C4-2B (cell line): ENCODE measurements at regions not wholly inside any gene's neighbourhood (a gene's known extent, or its start where the extent isn't known, plus 50 kb on each side); places are given as distances from the start of the nearest gene placed in this dataset.

Experiments
- ZFX ChIP-seq: fragments of 450-650 bp; IDR thresholded peaks from 2 replicates; pipeline ENCODE4 v1.6.1; 2017
- TF ChIP-seq, protein P1 (sequence below): fragments of 450-650 bp; conservative IDR thresholded peaks from 2 replicates; pipeline ENCODE4 v1.5.1; 2017; ENCODE audit warnings: mild to moderate bottlenecking

DNA sequence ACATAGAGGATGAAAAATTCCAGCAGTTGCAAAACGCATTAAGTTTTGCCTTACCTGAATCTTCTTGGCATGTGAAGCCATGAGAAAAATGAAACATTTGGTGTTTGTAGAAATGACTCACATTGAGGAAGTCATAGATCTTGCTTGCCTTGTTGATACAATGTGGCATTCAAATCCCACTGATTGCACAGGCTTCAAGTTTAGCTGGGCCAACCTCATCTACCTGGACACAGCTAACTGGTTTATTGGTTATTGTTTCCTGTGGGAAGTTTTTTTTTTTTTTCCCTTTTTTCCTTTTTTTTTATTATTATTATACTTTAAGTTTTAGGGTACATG, 168.9 kb upstream of the C21orf91 start:
- TF ChIP-seq, protein P1, sequence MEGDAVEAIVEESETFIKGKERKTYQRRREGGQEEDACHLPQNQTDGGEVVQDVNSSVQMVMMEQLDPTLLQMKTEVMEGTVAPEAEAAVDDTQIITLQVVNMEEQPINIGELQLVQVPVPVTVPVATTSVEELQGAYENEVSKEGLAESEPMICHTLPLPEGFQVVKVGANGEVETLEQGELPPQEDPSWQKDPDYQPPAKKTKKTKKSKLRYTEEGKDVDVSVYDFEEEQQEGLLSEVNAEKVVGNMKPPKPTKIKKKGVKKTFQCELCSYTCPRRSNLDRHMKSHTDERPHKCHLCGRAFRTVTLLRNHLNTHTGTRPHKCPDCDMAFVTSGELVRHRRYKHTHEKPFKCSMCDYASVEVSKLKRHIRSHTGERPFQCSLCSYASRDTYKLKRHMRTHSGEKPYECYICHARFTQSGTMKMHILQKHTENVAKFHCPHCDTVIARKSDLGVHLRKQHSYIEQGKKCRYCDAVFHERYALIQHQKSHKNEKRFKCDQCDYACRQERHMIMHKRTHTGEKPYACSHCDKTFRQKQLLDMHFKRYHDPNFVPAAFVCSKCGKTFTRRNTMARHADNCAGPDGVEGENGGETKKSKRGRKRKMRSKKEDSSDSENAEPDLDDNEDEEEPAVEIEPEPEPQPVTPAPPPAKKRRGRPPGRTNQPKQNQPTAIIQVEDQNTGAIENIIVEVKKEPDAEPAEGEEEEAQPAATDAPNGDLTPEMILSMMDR: no peak
- no peak for TF ChIP-seq ZFX
